Colonic mucosa (tissue), 4 donors: ENCODE measurements at regions not wholly inside any gene's neighbourhood (a gene's known extent, or its start where the extent isn't known, plus 50 kb on each side); places are given as distances from the start of the nearest gene placed in this dataset.

ENCODE experiments used
- DNase-seq: peaks from one replicate; pipeline ENCODE4 v3.0.0-alpha.2; 2020
- H3K27ac ChIP-seq: fragments of 200-600 bp; one replicate; pipeline ENCODE4 v1.8.0; 2021
- H3K27me3 ChIP-seq: fragments of 200-600 bp; one replicate; pipeline ENCODE4 v1.8.0; 2021
- H3K36me3 ChIP-seq: fragments of 200-600 bp; one replicate; pipeline ENCODE4 v1.8.0; 2021
- H3K4me1 ChIP-seq: fragments of 200-600 bp; one replicate; pipeline ENCODE4 v1.8.0; 2021; ENCODE audit warnings: mild to moderate bottlenecking
- H3K4me3 ChIP-seq: fragments of 200-600 bp; one replicate; pipeline ENCODE4 v1.8.0; 2021
- H3K9ac ChIP-seq, 2 donors: one replicate each; pipeline ENCODE4 v1.7.0; 2013; ENCODE audit warnings: control low read depth in 2 of 2, low read depth in 2 of 2, low read length in 2 of 2
- H3K9me3 ChIP-seq: fragments of 200-600 bp; one replicate; pipeline ENCODE4 v1.8.0; 2021
- intact Hi-C: fragments of 100-400 bp; cut with DNase I; formaldehyde crosslinking; loops from one replicate; pipeline ENCODE4 v1.14.1; 2022
- TF ChIP-seq, protein P1 (sequence below): fragments of 200-600 bp; IDR thresholded peaks from one replicate; pipeline ENCODE4 v1.8.0; 2022; ENCODE audit warnings: antibody characterized with exemption, mild to moderate bottlenecking
- donor health status: healthy.
- donor health status: DM: no; HTN: no; CAD: no.
- donor health status: DM: no; HTN: no; CAD: no.

DNA sequence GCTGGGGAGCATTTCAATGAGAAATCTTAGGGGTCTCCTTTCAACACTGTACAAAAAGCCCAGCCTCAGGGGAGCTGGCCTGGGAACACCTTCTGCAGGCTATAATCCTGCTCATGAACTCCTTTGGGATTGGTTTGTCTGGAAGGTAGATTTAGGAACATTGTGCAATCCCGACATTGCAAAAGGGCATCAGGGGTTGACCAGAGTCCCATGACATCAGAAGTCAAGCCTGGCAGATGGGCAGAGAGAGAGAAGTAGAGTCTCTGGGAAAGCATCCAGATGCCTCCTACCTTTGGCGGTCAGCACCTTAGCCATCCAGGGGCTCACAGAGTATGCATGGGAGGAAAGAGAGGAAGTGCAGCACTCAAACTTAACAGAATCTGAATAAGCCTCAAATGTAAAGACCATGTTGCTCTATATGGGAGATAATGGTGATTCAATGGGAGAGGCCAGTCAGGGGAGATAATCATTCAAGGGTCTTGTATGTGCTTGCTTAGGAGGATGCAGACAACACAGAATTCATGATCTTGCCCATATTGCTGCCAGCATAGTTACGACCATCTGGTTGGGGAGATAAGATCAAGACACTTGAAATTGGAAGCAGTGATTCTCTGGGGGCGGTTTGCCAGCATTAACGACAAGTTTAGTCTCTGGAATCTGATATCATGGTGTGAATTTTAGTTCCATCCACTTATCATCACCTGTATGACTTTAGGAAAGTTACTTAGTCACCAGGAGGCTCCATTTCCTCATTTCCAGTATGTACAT lies 58.3 kb upstream of the UPP2 start:
- no peak overlapping the region for H3K27ac ChIP-seq
- no peak for DNase-seq
- H3K9me3 ChIP-seq: no peaks in the 10 kb centered on the region
- H3K4me1 ChIP-seq: no peaks in the 10 kb centered on the region
- TF ChIP-seq, protein P1, sequence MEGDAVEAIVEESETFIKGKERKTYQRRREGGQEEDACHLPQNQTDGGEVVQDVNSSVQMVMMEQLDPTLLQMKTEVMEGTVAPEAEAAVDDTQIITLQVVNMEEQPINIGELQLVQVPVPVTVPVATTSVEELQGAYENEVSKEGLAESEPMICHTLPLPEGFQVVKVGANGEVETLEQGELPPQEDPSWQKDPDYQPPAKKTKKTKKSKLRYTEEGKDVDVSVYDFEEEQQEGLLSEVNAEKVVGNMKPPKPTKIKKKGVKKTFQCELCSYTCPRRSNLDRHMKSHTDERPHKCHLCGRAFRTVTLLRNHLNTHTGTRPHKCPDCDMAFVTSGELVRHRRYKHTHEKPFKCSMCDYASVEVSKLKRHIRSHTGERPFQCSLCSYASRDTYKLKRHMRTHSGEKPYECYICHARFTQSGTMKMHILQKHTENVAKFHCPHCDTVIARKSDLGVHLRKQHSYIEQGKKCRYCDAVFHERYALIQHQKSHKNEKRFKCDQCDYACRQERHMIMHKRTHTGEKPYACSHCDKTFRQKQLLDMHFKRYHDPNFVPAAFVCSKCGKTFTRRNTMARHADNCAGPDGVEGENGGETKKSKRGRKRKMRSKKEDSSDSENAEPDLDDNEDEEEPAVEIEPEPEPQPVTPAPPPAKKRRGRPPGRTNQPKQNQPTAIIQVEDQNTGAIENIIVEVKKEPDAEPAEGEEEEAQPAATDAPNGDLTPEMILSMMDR: no peak
- intact Hi-C loops: loop anchor here (10.0 kb wide), 1 partner anchor 421 kb away; no protein-coding TSS in a partner anchor
- no peaks in the 10 kb centered on the region for H3K36me3 ChIP-seq
- H3K4me3 ChIP-seq: no peak overlapping the region
- no peaks in the 10 kb centered on the region for H3K27me3 ChIP-seq
- no peak overlapping the region for H3K9ac ChIP-seq

DNA sequence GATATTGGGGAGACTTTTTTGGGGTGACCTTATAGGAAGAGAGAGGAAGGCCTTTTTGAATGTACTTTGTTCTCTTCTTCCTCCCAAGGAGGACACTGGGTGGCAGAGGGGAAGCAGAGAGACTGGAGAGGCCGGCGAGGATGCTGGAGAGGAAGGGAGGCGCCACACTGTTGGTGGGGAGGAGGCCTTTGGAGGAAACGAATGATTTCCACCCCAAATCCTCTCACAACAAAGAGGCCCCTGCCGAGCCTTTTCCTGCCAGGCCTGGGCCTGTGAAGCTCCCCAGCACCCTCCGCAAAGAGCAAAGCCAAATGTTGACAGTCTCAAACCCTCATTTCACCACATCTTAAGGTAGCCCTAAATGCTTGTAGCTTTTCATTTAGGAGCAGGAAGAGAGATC lies 59.0 kb upstream of the UPP2 start:
- Histone ChIP-seq H3K4me3 (no peak overlapping the region), H3K27me3 (no peaks in the 10 kb centered on the region), H3K4me1 (no peaks in the 10 kb centered on the region), H3K9ac (no peak overlapping the region), H3K36me3 (no peaks in the 10 kb centered on the region), H3K27ac (no peak overlapping the region), H3K9me3 (no peaks in the 10 kb centered on the region)
- TF ChIP-seq, protein P1: no peak
- no peak for DNase-seq
- intact Hi-C loops: loop anchor here (10.0 kb wide), 1 partner anchor 422 kb away; no protein-coding TSS in a partner anchor

DNA sequence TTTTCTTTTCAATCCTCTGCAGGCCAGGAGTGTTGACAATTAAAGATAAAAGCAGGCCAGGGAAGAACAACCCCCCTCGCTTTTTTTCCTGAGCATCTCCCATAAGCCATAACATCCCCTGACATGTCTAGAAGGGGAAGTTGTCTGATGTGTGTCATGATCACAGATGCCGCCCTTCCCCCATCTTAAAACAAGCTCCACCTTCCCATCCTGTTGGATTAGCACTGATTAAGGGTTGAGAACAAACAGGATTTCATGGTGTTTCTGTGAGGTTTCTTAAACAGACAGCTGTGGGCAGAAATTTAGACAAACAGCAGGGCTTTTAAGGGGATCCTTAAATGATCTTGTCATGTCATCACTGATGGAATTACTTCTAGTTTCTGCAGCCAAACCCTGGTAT lies 59.4 kb upstream of the UPP2 start:
- no peak for DNase-seq
- H3K9ac ChIP-seq: no peak overlapping the region
- H3K9me3 ChIP-seq: no peaks in the 10 kb centered on the region
- TF ChIP-seq, protein P1: no peak
- H3K27me3 ChIP-seq: no peaks in the 10 kb centered on the region
- intact Hi-C loops: loop anchor here (10.0 kb wide), 1 partner anchor 423 kb away; no protein-coding TSS in a partner anchor
- no peaks in the 10 kb centered on the region for H3K36me3 ChIP-seq
- no peak overlapping the region for H3K27ac ChIP-seq
- H3K4me3 ChIP-seq: no peak overlapping the region
- no peaks in the 10 kb centered on the region for H3K4me1 ChIP-seq

DNA sequence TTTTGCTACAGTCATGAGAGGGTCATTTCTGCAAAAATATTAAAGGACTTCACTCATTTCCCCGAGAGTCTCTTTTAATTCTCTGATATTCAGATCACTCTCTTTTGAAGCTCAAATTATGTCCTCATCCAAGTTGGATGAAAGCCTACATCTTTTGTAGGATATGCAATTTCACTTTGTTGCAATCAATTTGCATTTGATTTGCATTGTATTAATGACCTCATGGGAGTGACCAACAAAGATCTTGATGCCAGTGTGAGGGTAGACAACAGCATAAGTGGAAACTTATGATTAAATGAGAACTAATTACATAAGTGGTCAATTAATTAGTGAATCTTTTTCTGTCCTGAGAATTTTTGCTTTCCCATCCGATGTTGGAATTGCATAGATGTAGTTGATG lies 60.3 kb upstream of the UPP2 start:
- no peaks in the 10 kb centered on the region for H3K27me3 ChIP-seq

DNA sequence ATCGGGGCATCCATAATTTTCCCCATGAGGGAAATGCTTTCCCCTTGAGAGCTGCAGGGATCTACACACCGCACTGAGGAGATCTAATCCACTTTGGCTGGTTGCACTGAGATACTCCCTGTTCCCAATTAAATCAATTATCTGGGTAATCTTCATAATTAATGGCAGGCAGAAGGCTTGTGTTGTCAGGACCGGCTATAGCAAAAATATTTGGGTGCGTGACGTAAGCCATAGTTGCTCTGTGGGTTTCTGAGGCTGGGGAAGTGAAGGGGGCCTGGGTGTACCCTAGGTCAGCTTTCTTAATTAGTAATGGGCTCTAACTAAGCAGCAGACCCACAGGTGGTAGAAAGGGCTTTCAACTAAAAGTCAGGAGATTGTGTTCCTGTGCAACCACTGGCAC lies 62.8 kb upstream of the UPP2 start:
- no peak overlapping the region for H3K4me3 ChIP-seq
- intact Hi-C loops: no loop called here
- no peaks in the 10 kb centered on the region for H3K27me3 ChIP-seq

More for the DNA sequence above, 60.3 kb upstream of the UPP2 start:
- no peak overlapping the region for H3K9ac ChIP-seq
- DNase-seq: no peak
- H3K27ac ChIP-seq: no peak overlapping the region
- TF ChIP-seq, protein P1: no peak
- no peaks in the 10 kb centered on the region for H3K4me1 ChIP-seq
- H3K36me3 ChIP-seq: no peaks in the 10 kb centered on the region
- no peak overlapping the region for H3K4me3 ChIP-seq
- intact Hi-C loops: loop anchor here (10.0 kb wide), 1 partner anchor 423 kb away; no protein-coding TSS in a partner anchor
- H3K9me3 ChIP-seq: no peaks in the 10 kb centered on the region

More for the DNA sequence above, 62.8 kb upstream of the UPP2 start:
- H3K9me3 ChIP-seq: no peaks in the 10 kb centered on the region
- DNase-seq: no peak
- H3K36me3 ChIP-seq: no peaks in the 10 kb centered on the region
- H3K9ac ChIP-seq: no peak overlapping the region
- TF ChIP-seq, protein P1: no peak
- H3K4me1 ChIP-seq: no peaks in the 10 kb centered on the region
- no peak overlapping the region for H3K27ac ChIP-seq
